HG02571 (cell line): ENCODE measurements at regions not wholly inside any gene's neighbourhood (a gene's known extent, or its start where the extent isn't known, plus 50 kb on each side); places are given as distances from the start of the nearest gene placed in this dataset.
"Not testable (repeated sequence)": the region's sequence is repeated elsewhere in the genome, so short reads cannot be mapped to it uniquely, and the experiment has no call there.

Experiments used
- ATAC-seq: cut with Tn5 transposase; IDR thresholded peaks from one replicate; pipeline ENCODE4 v1.9.1; 2021; ENCODE audit warnings: mild to moderate bottlenecking, moderate library complexity; ENCODE audit not compliant: unreplicated experiment

GRCh38 chr3:71964170-71964569, 179.2 kb upstream of the PROK2 start:
- no peak for ATAC-seq

GRCh38 chr3:71962561-71963240, 177.8 kb upstream of the PROK2 start:
- ATAC-seq, result no peak

- no peak for ATAC-seq
These were observed 176.9 kb upstream of the PROK2 start for GRCh38 chr3:71961891-71962290.

- ATAC-seq, result no peak
These were observed 176.4 kb upstream of the PROK2 start for GRCh38 chr3:71961378-71961777.

GRCh38 chr3:71958533-71958932, 173.6 kb upstream of the PROK2 start:
- no peak for ATAC-seq

- ATAC-seq, result no peak
These were observed 171.8 kb upstream of the PROK2 start for GRCh38 chr3:71956716-71957115.

- ATAC-seq, result no peak
These were observed 171.1 kb upstream of the PROK2 start for GRCh38 chr3:71956069-71956340.

- no peak for ATAC-seq
These were observed 170.5 kb upstream of the PROK2 start for GRCh38 chr3:71955240-71956068.

- ATAC-seq, result no peak
These were observed 166.9 kb upstream of the PROK2 start for GRCh38 chr3:71951842-71952241.

- no peak for ATAC-seq
These were observed 166.4 kb upstream of the PROK2 start for GRCh38 chr3:71951361-71951760.

GRCh38 chr3:71949442-71949841, 164.5 kb upstream of the PROK2 start:
- ATAC-seq, result no peak

- ATAC-seq, result no peak
These were observed 159.6 kb upstream of the PROK2 start for GRCh38 chr3:71944482-71945065.

GRCh38 chr3:71942432-71943187, 157.7 kb upstream of the PROK2 start:
- ATAC-seq, result no peak

GRCh38 chr3:71940486-71940885, 155.5 kb upstream of the PROK2 start:
- ATAC-seq, result no peak

- not testable (repeated sequence) for ATAC-seq
These were observed 153.1 kb upstream of the PROK2 start for GRCh38 chr3:71938081-71938480.

- ATAC-seq, result no peak
These were observed 151.7 kb upstream of the PROK2 start for GRCh38 chr3:71936681-71937080.

- ATAC-seq, result no peak
These were observed 149.7 kb upstream of the PROK2 start for GRCh38 chr3:71934520-71935270.

GRCh38 chr3:71931922-71932321, 147.0 kb upstream of the PROK2 start:
- no peak for ATAC-seq

- ATAC-seq, result no peak
These were observed 145.4 kb upstream of the PROK2 start for GRCh38 chr3:71930056-71930991.

- no peak for ATAC-seq
These were observed 143.3 kb upstream of the PROK2 start for GRCh38 chr3:71928212-71928611.
